Caco-2 (cell line): ENCODE measurements at regions not wholly inside any gene's neighbourhood (a gene's known extent, or its start where the extent isn't known, plus 50 kb on each side); places are given as distances from the start of the nearest gene placed in this dataset.

Experiments
- BruUV-seq: library from RNA; stranded (reverse); fragments of 400-500 nt; replicated peaks from 2 replicates; lab custom pipeline; 2021; lab: Mats Ljungman, UMichigan
- CTCF ChIA-PET: fragments of 300-600 bp; sonication (Branson Sonifier 250); formaldehyde crosslinking; loops from one replicate; lab custom pipeline; 2022; ENCODE audit warnings: antibody characterized with exemption; lab: Charles Lee
- POLR2A ChIA-PET: fragments of 300-600 bp; sonication (Branson Sonifier 250); formaldehyde crosslinking; loops from one replicate; lab custom pipeline; 2022; ENCODE audit warnings: antibody characterized with exemption; lab: Charles Lee
- DNase-seq, 2 experiments: peaks; one replicate each; pipeline versions ENCODE4 v3.0.0 to v3.0.0-alpha.2; 2020 to 2022
- H3K27me3 ChIP-seq: replicated peaks from 2 replicates; pipeline ENCODE4 v1.6.0; 2011; ENCODE audit warnings: low read length; ENCODE audit not compliant: control insufficient read depth, insufficient read depth
- H3K36me3 ChIP-seq: 2 replicates; pipeline ENCODE4 v1.5.1; 2011; ENCODE audit warnings: low read length; ENCODE audit not compliant: control insufficient read depth, insufficient read depth
- H3K4me1 ChIP-seq: fragments of 250-450 bp; sonication (Bioruptor Pico); 2 replicates; pipeline ENCODE4 v1.5.1; 2020; ENCODE audit warnings: mild to moderate bottlenecking
- H3K4me3 ChIP-seq: 2 replicates; pipeline ENCODE4 v1.5.1; 2011; ENCODE audit warnings: low read depth, mild to moderate bottlenecking, control low read depth, low read length
- H3K9me3 ChIP-seq: fragments of 250-450 bp; sonication (Bioruptor Pico); 2 replicates; pipeline ENCODE4 v1.5.1; 2020; ENCODE audit warnings: mild to moderate bottlenecking, moderate library complexity
- H3K27ac Mint-ChIP-seq: one replicate; pipeline ENCODE4 v1.8.0; 2022; ENCODE audit warnings: mixed read lengths; ENCODE audit not compliant: unreplicated experiment
- H3K27me3 Mint-ChIP-seq: one replicate; pipeline ENCODE4 v1.8.0; 2022; ENCODE audit warnings: mixed read lengths; ENCODE audit not compliant: insufficient read depth, unreplicated experiment
- H3K36me3 Mint-ChIP-seq: one replicate; pipeline ENCODE4 v1.8.0; 2022; ENCODE audit warnings: mild to moderate bottlenecking, mixed read lengths; ENCODE audit not compliant: insufficient read depth, unreplicated experiment
- H3K4me1 Mint-ChIP-seq: one replicate; pipeline ENCODE4 v1.8.0; 2022; ENCODE audit warnings: low read depth, mixed read lengths; ENCODE audit not compliant: unreplicated experiment
- H3K4me3 Mint-ChIP-seq: one replicate; pipeline ENCODE4 v1.8.0; 2022; ENCODE audit warnings: mild to moderate bottlenecking, moderate library complexity, mixed read lengths; ENCODE audit not compliant: unreplicated experiment
- H3K9me3 Mint-ChIP-seq: one replicate; pipeline ENCODE4 v1.8.0; 2022; ENCODE audit warnings: mixed read lengths; ENCODE audit not compliant: unreplicated experiment
- CTCF ChIP-seq, 2 experiments: fragments of 200-600 bp in 1 of 2; IDR thresholded peaks; 1 replicate in 1 of 2; 2 replicates in 1 of 2; pipeline versions ENCODE4 v1.5.1 to v1.8.0; 2011 to 2022; ENCODE audit warnings: antibody characterized with exemption in 1 of 2, control low read depth in 1 of 2, inconsistent platforms in 1 of 2, low read depth in 1 of 2, low read length in 1 of 2, mild to moderate bottlenecking in 1 of 2, moderate library complexity in 1 of 2; ENCODE audit not compliant: insufficient read depth in 1 of 2, severe bottlenecking in 1 of 2, unreplicated experiment in 1 of 2
- intact Hi-C: fragments of 100-400 bp; cut with micrococcal nuclease; formaldehyde crosslinking; loops from one replicate; pipeline ENCODE4 v1.10.0; 2022; ENCODE audit not compliant: unreplicated experiment

- Histone ChIP-seq H3K36me3 (no peaks in the 10 kb centered on the region), H3K27me3 (no peaks in the 10 kb centered on the region), H3K9me3 (no peaks in the 10 kb centered on the region), H3K4me1 (no peaks in the 10 kb centered on the region), H3K4me3 (no peak overlapping the region)
- Mint-ChIP-seq H3K4me1 (no peaks in the 10 kb centered on the region), H3K9me3 (no peaks in the 10 kb centered on the region), H3K36me3 (no peaks in the 10 kb centered on the region), H3K4me3 (no peak overlapping the region), H3K27me3 (no peaks in the 10 kb centered on the region), H3K27ac (no peak overlapping the region)
- ChIA-PET CTCF (no interaction called here), POLR2A (no interaction called here)
- no peak for TF ChIP-seq CTCF (IDR thresholded peaks at IDR 0.05; ENCODE audit: insufficient read depth in 1 of 2, low read depth in 1 of 2, low read length in 1 of 2, severe bottlenecking in 1 of 2, unreplicated experiment in 1 of 2)
- DNase-seq, result no peak
- no TSS peak for BruUV-seq
- intact Hi-C loops, result no loop called here
Measured at GRCh38 chr5:86152988-86153560, 464.7 kb upstream of the COX7C start.

GRCh38 chr5:86155796-86156195, 461.9 kb upstream of the COX7C start:
- intact Hi-C loops, result no loop called here
- H3K4me1 Mint-ChIP-seq, result no peaks in the 10 kb centered on the region
- Histone ChIP-seq H3K36me3 (no peaks in the 10 kb centered on the region), H3K4me1 (no peaks in the 10 kb centered on the region), H3K9me3 (no peaks in the 10 kb centered on the region), H3K4me3 (no peak overlapping the region), H3K27me3 (no peaks in the 10 kb centered on the region)
- H3K9me3 Mint-ChIP-seq, result no peaks in the 10 kb centered on the region
- CTCF ChIA-PET, result no interaction called here
- DNase-seq, result no peak
- H3K4me3 Mint-ChIP-seq, result no peak overlapping the region
- TF ChIP-seq CTCF (IDR thresholded peaks at IDR 0.05; ENCODE audit: insufficient read depth in 1 of 2, low read depth in 1 of 2, low read length in 1 of 2, severe bottlenecking in 1 of 2, unreplicated experiment in 1 of 2), result no peak
- H3K27me3 Mint-ChIP-seq, result no peaks in the 10 kb centered on the region
- POLR2A ChIA-PET, result no interaction called here
- H3K27ac Mint-ChIP-seq, result no peak overlapping the region
- BruUV-seq, result no TSS peak
- no peaks in the 10 kb centered on the region for H3K36me3 Mint-ChIP-seq

- Mint-ChIP-seq H3K27me3 (no peaks in the 10 kb centered on the region), H3K9me3 (no peaks in the 10 kb centered on the region), H3K36me3 (no peaks in the 10 kb centered on the region), H3K4me3 (no peak overlapping the region), H3K27ac (no peak overlapping the region), H3K4me1 (no peaks in the 10 kb centered on the region)
- no TSS peak for BruUV-seq
- H3K4me1 ChIP-seq, result no peaks in the 10 kb centered on the region
- H3K4me3 ChIP-seq, result no peak overlapping the region
- no peak for TF ChIP-seq CTCF (IDR thresholded peaks at IDR 0.05; ENCODE audit: insufficient read depth in 1 of 2, low read depth in 1 of 2, low read length in 1 of 2, severe bottlenecking in 1 of 2, unreplicated experiment in 1 of 2)
- H3K9me3 ChIP-seq, result no peaks in the 10 kb centered on the region
- ChIA-PET POLR2A (no interaction called here), CTCF (no interaction called here)
- H3K36me3 ChIP-seq, result no peaks in the 10 kb centered on the region
- intact Hi-C loops, result no loop called here
- DNase-seq, result no peak
- H3K27me3 ChIP-seq, result no peaks in the 10 kb centered on the region
Measured at GRCh38 chr5:86170194-86170593, 447.5 kb upstream of the COX7C start.
